ENCODE measurements at regions not wholly inside any gene's neighbourhood (a gene's known extent, or its start where the extent isn't known, plus 50 kb on each side); places are given as distances from the start of the nearest gene placed in this dataset.
"Not testable (repeated sequence)": the region's sequence is repeated elsewhere in the genome, so short reads cannot be mapped to it uniquely, and the experiment has no call there.

- no peak for DNase-seq (ENCODE audit: low read depth)
These were observed 62.4 kb upstream of the GMDS start for GRCh38 chr6:2307799-2308198.

- DNase-seq (ENCODE audit: low read depth) = no peak
These were observed 60.5 kb upstream of the GMDS start for GRCh38 chr6:2305951-2306350.

- DNase-seq (ENCODE audit: low read depth) = not testable (repeated sequence)
These were observed 57.1 kb upstream of the GMDS start for GRCh38 chr6:2302482-2302881.

- DNase-seq (ENCODE audit: low read depth) = no peak
These were observed 51.4 kb upstream of the GMDS start for GRCh38 chr6:2296781-2297180.
